CD14-positive monocyte (primary cell): ENCODE measurements at regions not wholly inside any gene's neighbourhood (a gene's known extent, or its start where the extent isn't known, plus 50 kb on each side); places are given as distances from the start of the nearest gene placed in this dataset.

Experiments used
- DNase-seq, 3 donors: peaks; one replicate each; pipeline ENCODE4 v3.0.0-alpha.2; 2011 to 2022
- H2AFZ ChIP-seq: 2 replicates; pipeline ENCODE4 v1.6.0; 2012; ENCODE audit warnings: mild to moderate bottlenecking, low read depth, low read length, inconsistent platforms; ENCODE audit not compliant: insufficient read depth, poor library complexity, severe bottlenecking
- H3K27ac ChIP-seq, 2 donors: 1 replicate in 1 of 2; 2 replicates in 1 of 2; pipeline ENCODE4 v1.5.1; 2012 to 2013; ENCODE audit warnings: low read length in 2 of 2, control low read depth in 1 of 2, inconsistent platforms in 1 of 2, low read depth in 1 of 2, mild to moderate bottlenecking in 1 of 2
- H3K27me3 ChIP-seq, 2 donors: one replicate each; pipeline versions ENCODE4 v1.6.0 to v1.6.1; 2011 to 2013; ENCODE audit warnings: low read length in 2 of 2; ENCODE audit not compliant: control insufficient read depth in 2 of 2, insufficient read depth in 2 of 2
- H3K36me3 ChIP-seq, 2 donors: replicated peaks in 1 of 2; 1 replicate in 1 of 2; 2 replicates in 1 of 2; pipeline versions ENCODE4 v1.5.1 to v1.6.1; 2012 to 2013; ENCODE audit warnings: low read length in 2 of 2, control low read depth in 1 of 2, inconsistent platforms in 1 of 2, mild to moderate bottlenecking in 1 of 2; ENCODE audit not compliant: insufficient read depth in 2 of 2, control insufficient read depth in 1 of 2
- H3K4me1 ChIP-seq, 2 donors: 1 replicate in 1 of 2; 2 replicates in 1 of 2; pipeline versions ENCODE4 v1.5.1 to v1.6.1; 2012 to 2013; ENCODE audit warnings: low read length in 2 of 2, control low read depth in 1 of 2, inconsistent platforms in 1 of 2, mild to moderate bottlenecking in 1 of 2, moderate library complexity in 1 of 2; ENCODE audit not compliant: insufficient read depth in 2 of 2, control insufficient read depth in 1 of 2
- H3K4me2 ChIP-seq: replicated peaks from 2 replicates; pipeline ENCODE3; 2012; ENCODE audit warnings: low read length, moderate library complexity, mild to moderate bottlenecking; ENCODE audit not compliant: poor library complexity, severe bottlenecking; ENCODE audit errors: extremely low read depth
- H3K4me3 ChIP-seq, 3 experiments: fragments of 200-600 bp in 1 of 3; sonication (generic) in 1 of 3; replicated peaks in 1 of 3; 1 replicate in 2 of 3; 2 replicates in 1 of 3; pipeline ENCODE4 v1.5.1; 2011 to 2013; ENCODE audit warnings: low read length in 3 of 3, mild to moderate bottlenecking in 3 of 3, control low read depth in 2 of 3, low read depth in 2 of 3, inconsistent platforms in 1 of 3, moderate library complexity in 1 of 3
- H3K79me2 ChIP-seq: 2 replicates; pipeline ENCODE4 v1.6.0; 2012; ENCODE audit warnings: mild to moderate bottlenecking, control low read depth, inconsistent platforms, low read length, moderate library complexity; ENCODE audit not compliant: insufficient read depth
- H3K9ac ChIP-seq: 2 replicates; pipeline ENCODE4 v1.6.0; 2017; ENCODE audit warnings: low read length, mild to moderate bottlenecking; ENCODE audit not compliant: insufficient read depth, poor library complexity, severe bottlenecking
- H3K9me3 ChIP-seq, 2 donors: replicated peaks in 1 of 2; 1 replicate in 1 of 2; 2 replicates in 1 of 2; pipeline versions ENCODE4 v1.5.1 to v1.6.1; 2012 to 2013; ENCODE audit warnings: low read length in 2 of 2, control low read depth in 1 of 2; ENCODE audit not compliant: control insufficient read depth in 1 of 2, insufficient read depth in 1 of 2
- H4K20me1 ChIP-seq: 2 replicates; pipeline ENCODE4 v1.6.0; 2012; ENCODE audit warnings: mild to moderate bottlenecking, low read length, control low read depth, moderate library complexity; ENCODE audit not compliant: insufficient read depth
- H3K27ac Mint-ChIP-seq, 7 donors: one replicate each; pipeline ENCODE4 v1.8.0; 2020; ENCODE audit warnings: mild to moderate bottlenecking in 7 of 7, mixed read lengths in 7 of 7, moderate library complexity in 6 of 7, inconsistent platforms in 2 of 7
- H3K27me3 Mint-ChIP-seq, 3 donors: one replicate each; pipeline ENCODE4 v1.8.0; 2021 to 2022; ENCODE audit warnings: low read depth in 3 of 3, mild to moderate bottlenecking in 3 of 3, mixed read lengths in 3 of 3, moderate library complexity in 3 of 3, inconsistent platforms in 1 of 3
- H3K36me3 Mint-ChIP-seq, 2 donors: one replicate each; pipeline ENCODE4 v1.8.0; 2020; ENCODE audit warnings: mixed read lengths in 2 of 2, inconsistent platforms in 1 of 2, mild to moderate bottlenecking in 1 of 2
- H3K4me1 Mint-ChIP-seq: one replicate; pipeline ENCODE4 v1.8.0; 2020; ENCODE audit warnings: mild to moderate bottlenecking, mixed read lengths
- H3K4me3 Mint-ChIP-seq, 2 donors: one replicate each; pipeline ENCODE4 v1.8.0; 2020; ENCODE audit warnings: mild to moderate bottlenecking in 2 of 2, mixed read lengths in 2 of 2, moderate library complexity in 1 of 2
- H3K9me3 Mint-ChIP-seq, 7 donors: one replicate each; pipeline ENCODE4 v1.8.0; 2020 to 2022; ENCODE audit warnings: mixed read lengths in 7 of 7, mild to moderate bottlenecking in 6 of 7, moderate library complexity in 6 of 7, inconsistent platforms in 2 of 7
- CTCF ChIP-seq: fragments of 200-600 bp; IDR thresholded peaks from one replicate; pipeline ENCODE4 v1.8.0; 2022; ENCODE audit warnings: antibody characterized with exemption, mild to moderate bottlenecking
- WGBS: methylation state at CpG from one replicate; pipeline ENCODE4 v1.1.5; 2013; ENCODE audit warnings: missing lambda C conversion rate; ENCODE audit not compliant: insufficient coverage; 5-methylcytosine and 5-hydroxymethylcytosine counted together
- intact Hi-C, 2 donors: fragments of 100-400 bp; cut with micrococcal nuclease; formaldehyde crosslinking; loops; one replicate each; pipeline versions ENCODE4 v1.15.0 to v1.15.1; 2023

GRCh38 chr21:18801468-18801867 is 397.9 kb upstream of the TMPRSS15 start:
- H3K4me3 Mint-ChIP-seq, result no peak overlapping the region
- Histone ChIP-seq H3K4me1 (no peaks in the 10 kb centered on the region), H4K20me1 (no peaks in the 10 kb centered on the region), H3K36me3 (no peaks in the 10 kb centered on the region), H2AFZ (no peak overlapping the region), H3K27me3 (no peaks in the 10 kb centered on the region), H3K79me2 (no peaks in the 10 kb centered on the region), H3K9ac (no peak overlapping the region), H3K9me3 (peaks cover 14 to 21% of the 10 kb centered on the region in 2 donors), H3K27ac (no peak overlapping the region), H3K4me2 (no peak overlapping the region), H3K4me3 (no peak overlapping the region)
- TF ChIP-seq CTCF, result no peak
- WGBS, result no CpG with 5 or more reads among the region's 1 CpG
- H3K9me3 Mint-ChIP-seq, result peaks cover 5 to 17% (median 8%) of the 10 kb centered on the region in 7 donors
- no peaks in the 10 kb centered on the region for H3K36me3 Mint-ChIP-seq
- intact Hi-C loops, result no loop called here
- H3K27me3 Mint-ChIP-seq, result no peaks in the 10 kb centered on the region
- H3K27ac Mint-ChIP-seq, result no peak overlapping the region
- no peaks in the 10 kb centered on the region for H3K4me1 Mint-ChIP-seq
- no peak for DNase-seq

GRCh38 chr21:18803624-18804023 is 400.0 kb upstream of the TMPRSS15 start:
- Histone ChIP-seq H2AFZ (no peak overlapping the region), H3K4me3 (no peak overlapping the region), H3K27ac (no peak overlapping the region), H3K9me3 (peaks cover 5 to 13% of the 10 kb centered on the region in 2 donors), H3K79me2 (no peaks in the 10 kb centered on the region), H3K9ac (no peak overlapping the region), H3K36me3 (no peaks in the 10 kb centered on the region), H3K27me3 (no peaks in the 10 kb centered on the region), H3K4me2 (no peak overlapping the region), H4K20me1 (no peaks in the 10 kb centered on the region), H3K4me1 (no peaks in the 10 kb centered on the region)
- no peak for TF ChIP-seq CTCF
- no peak for DNase-seq
- intact Hi-C loops, result no loop called here
- no peaks in the 10 kb centered on the region for H3K36me3 Mint-ChIP-seq
- H3K4me3 Mint-ChIP-seq, result no peak overlapping the region
- H3K4me1 Mint-ChIP-seq, result no peaks in the 10 kb centered on the region
- no peaks in the 10 kb centered on the region for H3K27me3 Mint-ChIP-seq
- WGBS, result no CpG with 5 or more reads among the region's 2 CpGs
- peaks cover 1 to 21% (median 7%) of the 10 kb centered on the region in 7 donors for H3K9me3 Mint-ChIP-seq
- H3K27ac Mint-ChIP-seq, result no peak overlapping the region
